T-cell (primary cell): ENCODE measurements at regions not wholly inside any gene's neighbourhood (a gene's known extent, or its start where the extent isn't known, plus 50 kb on each side); places are given as distances from the start of the nearest gene placed in this dataset.
A peak's percentile ranks its signal among the peaks of the same experiment; 100 is the strongest.

Experiments used
- ATAC-seq, 4 experiments: fragments of 200-7000 bp in 3 of 4; fragments of 150-1000 bp in 1 of 4; cut with Tn5 transposase; replicated peaks in 1 of 4; 1 replicate in 3 of 4; 2 replicates in 1 of 4; pipeline ENCODE4 v1.10.0; 2021; ENCODE audit warnings: moderate library complexity in 3 of 4, mild to moderate bottlenecking in 2 of 4, moderate number of reproducible peaks in 1 of 4
- CTCF ChIA-PET, 2 donors: fragments of 300-600 bp; sonication (Branson Sonifier 250); formaldehyde crosslinking; loops; one replicate each; lab custom pipeline; 2022; ENCODE audit warnings: antibody characterized with exemption in 2 of 2; lab: Charles Lee
- POLR2A ChIA-PET, 2 donors: fragments of 300-600 bp; sonication (Branson Sonifier 250); formaldehyde crosslinking; loops; one replicate each; lab custom pipeline; 2022; ENCODE audit warnings: antibody characterized with exemption in 2 of 2; lab: Charles Lee
- DNase-seq, 35 experiments: peaks; one replicate each; pipeline versions ENCODE4 v3.0.0 to v3.0.0-alpha.2; 2013 to 2023
- H3K27ac ChIP-seq: one replicate; pipeline ENCODE4 v1.5.1; 2013; ENCODE audit warnings: low read length
- H3K27me3 ChIP-seq, 2 experiments: replicated peaks in 1 of 2; 1 replicate in 1 of 2; 2 replicates in 1 of 2; pipeline versions ENCODE4 v1.6.1 to v1.7.0; 2013; ENCODE audit warnings: low read length in 1 of 2, mixed read lengths in 1 of 2; ENCODE audit not compliant: control insufficient read depth in 2 of 2, insufficient read depth in 2 of 2; ENCODE audit errors: extremely low read depth in 1 of 2
- H3K36me3 ChIP-seq, 2 donors: 1 replicate in 1 of 2; 2 replicates in 1 of 2; pipeline versions ENCODE4 v1.6.1 to v1.7.0; 2013; ENCODE audit warnings: low read length in 1 of 2; ENCODE audit not compliant: control insufficient read depth in 2 of 2, insufficient read depth in 1 of 2; ENCODE audit errors: extremely low read depth in 1 of 2
- H3K4me1 ChIP-seq, 2 experiments: 1 replicate in 1 of 2; 2 replicates in 1 of 2; pipeline versions ENCODE4 v1.6.1 to v1.7.0; 2013; ENCODE audit warnings: low read length in 2 of 2, mixed read lengths in 1 of 2; ENCODE audit not compliant: insufficient read depth in 2 of 2, control insufficient read depth in 1 of 2; ENCODE audit errors: extremely low read depth in 1 of 2
- H3K4me3 ChIP-seq, 2 donors: 1 replicate in 1 of 2; 2 replicates in 1 of 2; pipeline versions ENCODE4 v1.5.1 to v1.7.0; 2013; ENCODE audit warnings: mild to moderate bottlenecking in 2 of 2, low read length in 1 of 2, moderate library complexity in 1 of 2; ENCODE audit not compliant: control insufficient read depth in 1 of 2; ENCODE audit errors: extremely low read depth in 1 of 2
- H3K9me3 ChIP-seq: 2 replicates; pipeline ENCODE4 v1.7.0; 2013
- H3K27ac Mint-ChIP-seq, 2 donors: one replicate each; pipeline ENCODE4 v1.8.0; 2020 to 2021; ENCODE audit warnings: mild to moderate bottlenecking in 2 of 2, mixed read lengths in 2 of 2
- H3K27me3 Mint-ChIP-seq, 2 donors: one replicate each; pipeline ENCODE4 v1.8.0; 2021 to 2022; ENCODE audit warnings: mixed read lengths in 2 of 2
- H3K36me3 Mint-ChIP-seq: one replicate; pipeline ENCODE4 v1.8.0; 2021; ENCODE audit warnings: mixed read lengths
- H3K4me1 Mint-ChIP-seq, 3 donors: one replicate each; pipeline ENCODE4 v1.8.0; 2020 to 2022; ENCODE audit warnings: mixed read lengths in 3 of 3, mild to moderate bottlenecking in 1 of 3
- H3K4me3 Mint-ChIP-seq, 3 donors: one replicate each; pipeline ENCODE4 v1.8.0; 2020 to 2022; ENCODE audit warnings: mild to moderate bottlenecking in 3 of 3, mixed read lengths in 3 of 3, moderate library complexity in 3 of 3
- H3K9me3 Mint-ChIP-seq, 3 donors: one replicate each; pipeline ENCODE4 v1.8.0; 2020 to 2022; ENCODE audit warnings: mixed read lengths in 3 of 3
- WGBS: methylation state at CpG from one replicate; pipeline ENCODE4 v1.1.5; 2013; ENCODE audit warnings: missing lambda C conversion rate; ENCODE audit not compliant: insufficient coverage; 5-methylcytosine and 5-hydroxymethylcytosine counted together

GRCh38 chr14:89540830-89541470, 123.9 kb upstream of the FOXN3 start:
- no peaks in the 10 kb centered on the region for H3K9me3 ChIP-seq
- H3K4me3 Mint-ChIP-seq = no peak overlapping the region
- peaks cover 0 to 5% of the 10 kb centered on the region in 2 donors for H3K36me3 ChIP-seq
- H3K9me3 Mint-ChIP-seq = no peaks in the 10 kb centered on the region
- DNase-seq (no peak), ATAC-seq (no peak)
- peaks cover 70 to 76% (median 75%) of the 10 kb centered on the region in 3 donors for H3K4me1 Mint-ChIP-seq
- H3K4me3 ChIP-seq = no peak overlapping the region
- CTCF ChIA-PET = no interaction called here
- 94% methylated on average over 3 of the region's 5 CpGs for WGBS
- peaks cover 31% of the 10 kb centered on the region for H3K36me3 Mint-ChIP-seq
- no peak overlapping the region for H3K27ac Mint-ChIP-seq
- peaks cover 7 to 9% of the 10 kb centered on the region in 2 experiments for H3K4me1 ChIP-seq
- POLR2A ChIA-PET = no interaction called here
- H3K27me3 ChIP-seq = no peaks in the 10 kb centered on the region
- H3K27me3 Mint-ChIP-seq = no peaks in the 10 kb centered on the region
- H3K27ac ChIP-seq = no peak overlapping the region

DNA sequence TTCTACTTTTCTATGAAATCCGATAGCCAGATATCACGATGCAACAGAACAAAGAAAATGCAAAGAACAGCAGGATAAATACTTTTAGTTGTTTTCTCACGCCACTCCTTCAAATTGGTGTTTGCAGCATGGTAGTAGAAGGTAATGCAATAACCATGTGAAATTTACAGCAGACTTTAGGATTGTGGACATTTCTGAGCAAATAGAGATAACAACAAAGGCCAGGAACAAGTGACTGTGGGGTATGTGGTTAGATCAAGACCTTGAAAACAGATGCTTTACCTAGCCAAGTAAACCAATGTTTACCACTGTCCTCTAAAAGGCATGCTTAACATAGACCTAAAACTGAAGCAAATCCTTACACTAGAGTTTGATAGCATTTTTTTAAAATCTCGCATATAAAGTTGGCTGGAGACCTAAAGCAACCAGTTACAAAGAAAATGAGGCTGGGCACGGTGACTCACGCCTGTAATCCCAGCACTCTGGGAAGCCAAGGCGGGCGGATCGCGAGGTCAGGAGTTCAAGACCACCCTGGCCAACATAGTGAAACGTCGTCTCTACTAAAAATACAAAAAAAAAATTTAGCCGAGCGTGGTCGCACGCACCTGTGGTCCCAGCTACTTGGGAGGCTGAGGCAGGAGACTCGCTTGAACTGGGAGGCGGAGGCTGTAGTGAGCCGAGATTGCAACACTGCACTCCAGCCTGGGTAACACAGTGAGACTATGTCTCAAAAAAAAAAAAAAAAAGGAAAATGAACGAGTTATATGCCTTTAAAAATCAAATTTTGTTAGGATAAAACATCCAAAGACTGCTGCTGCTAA, 123.2 kb upstream of the FOXN3 start:
- DNase-seq = no peak
- Histone ChIP-seq H3K27me3 (no peaks in the 10 kb centered on the region), H3K9me3 (no peaks in the 10 kb centered on the region), H3K27ac (no peak overlapping the region), H3K4me3 (no peak overlapping the region), H3K4me1 (peaks cover 6 to 7% of the 10 kb centered on the region in 2 experiments), H3K36me3 (peaks cover 0 to 5% of the 10 kb centered on the region in 2 donors)
- ChIA-PET CTCF (no interaction called here), POLR2A (no interaction called here)
- Mint-ChIP-seq H3K27ac (peak overlapping the region in 1 of 2 donors; percentile 72), H3K4me1 (peaks cover 67 to 76% (median 75%) of the 10 kb centered on the region in 3 donors), H3K9me3 (no peaks in the 10 kb centered on the region), H3K27me3 (no peaks in the 10 kb centered on the region), H3K4me3 (no peak overlapping the region), H3K36me3 (peaks cover 29% of the 10 kb centered on the region)
- ATAC-seq = no peak
- WGBS = 96% methylated on average over 12 of the region's 20 CpGs

DNA sequence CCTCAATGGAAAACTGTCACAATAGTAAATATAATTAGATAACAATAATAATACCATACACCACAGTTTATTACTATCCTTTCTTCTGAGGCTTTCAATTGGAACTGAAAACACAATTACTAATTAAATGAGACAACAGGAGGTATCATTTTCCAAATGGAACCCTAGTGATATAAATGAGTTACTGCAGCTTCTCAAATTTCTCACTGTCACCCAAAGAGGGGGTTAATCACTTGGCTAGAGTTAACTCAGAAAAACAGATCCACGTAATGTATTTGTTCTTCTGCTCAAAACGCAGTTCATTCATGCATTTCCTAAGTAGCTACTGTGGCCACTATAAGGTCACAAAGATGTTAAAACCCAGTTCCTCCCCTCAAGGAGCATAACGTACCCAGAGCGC, 120.9 kb upstream of the FOXN3 start:
- no peaks in the 10 kb centered on the region for H3K27me3 Mint-ChIP-seq
- ATAC-seq (no peak), DNase-seq (no peak)
- no peaks in the 10 kb centered on the region for H3K9me3 ChIP-seq
- H3K27me3 ChIP-seq = no peaks in the 10 kb centered on the region
- ChIA-PET CTCF (no interaction called here), POLR2A (no interaction called here)
- no CpG with 5 or more reads among the region's 4 CpGs for WGBS
- H3K4me1 Mint-ChIP-seq = peaks cover 62 to 66% (median 65%) of the 10 kb centered on the region in 3 donors
- peaks cover 3 to 5% of the 10 kb centered on the region in 2 donors for H3K36me3 ChIP-seq
- H3K27ac Mint-ChIP-seq = no peak overlapping the region
- no peak overlapping the region for H3K4me3 ChIP-seq
- H3K4me3 Mint-ChIP-seq = no peak overlapping the region
- peaks cover 1 to 6% of the 10 kb centered on the region in 2 experiments for H3K4me1 ChIP-seq
- peaks cover 38% of the 10 kb centered on the region for H3K36me3 Mint-ChIP-seq
- H3K9me3 Mint-ChIP-seq = no peaks in the 10 kb centered on the region
- no peak overlapping the region for H3K27ac ChIP-seq

GRCh38 chr14:89534902-89535685, 118.1 kb upstream of the FOXN3 start:
- Histone ChIP-seq H3K27ac (no peak overlapping the region), H3K27me3 (no peaks in the 10 kb centered on the region), H3K9me3 (no peaks in the 10 kb centered on the region), H3K36me3 (peaks cover 3 to 5% of the 10 kb centered on the region in 2 donors), H3K4me1 (peaks cover 0 to 7% of the 10 kb centered on the region in 2 experiments), H3K4me3 (no peak overlapping the region)
- POLR2A ChIA-PET = interaction anchor here in 1 of 2 donors (0.6 kb wide), 1 partner anchor 110 kb away, joined by 5 read pairs; no protein-coding TSS in a partner anchor
- no peak overlapping the region for H3K27ac Mint-ChIP-seq
- DNase-seq (no peak), ATAC-seq (no peak)
- H3K27me3 Mint-ChIP-seq = no peaks in the 10 kb centered on the region
- no peak overlapping the region for H3K4me3 Mint-ChIP-seq
- WGBS = no CpG with 5 or more reads among the region's 4 CpGs
- peaks cover 45% of the 10 kb centered on the region for H3K36me3 Mint-ChIP-seq
- CTCF ChIA-PET = interaction anchor here in 1 of 2 donors (0.6 kb wide), 1 partner anchor 168 kb away, joined by 3 read pairs; no protein-coding TSS in a partner anchor
- H3K4me1 Mint-ChIP-seq = peaks cover 50 to 57% (median 54%) of the 10 kb centered on the region in 3 donors
- peaks cover 0 to 2% (median 0%) of the 10 kb centered on the region in 3 donors for H3K9me3 Mint-ChIP-seq

- no CpG with 5 or more reads among the region's 4 CpGs for WGBS
- Histone ChIP-seq H3K4me1 (peaks cover 0 to 7% of the 10 kb centered on the region in 2 experiments), H3K27me3 (no peaks in the 10 kb centered on the region), H3K9me3 (no peaks in the 10 kb centered on the region), H3K4me3 (no peak overlapping the region), H3K36me3 (peaks cover 2 to 3% of the 10 kb centered on the region in 2 donors), H3K27ac (no peak overlapping the region)
- ATAC-seq (no peak), DNase-seq (no peak)
- H3K4me1 Mint-ChIP-seq = peaks cover 41 to 50% (median 47%) of the 10 kb centered on the region in 3 donors
- peaks cover 47% of the 10 kb centered on the region for H3K36me3 Mint-ChIP-seq
- peaks cover 0 to 3% (median 0%) of the 10 kb centered on the region in 3 donors for H3K9me3 Mint-ChIP-seq
- ChIA-PET POLR2A (interaction anchor here (0.6 to 0.7 kb wide), 3 partner anchors 31 to 86 kb away, joined by 3 to 4 read pairs (median 3); no protein-coding TSS in a partner anchor), CTCF (interaction anchor here in 1 of 2 donors (0.7 kb wide), 1 partner anchor 1538 kb away, joined by 3 read pairs; no protein-coding TSS in a partner anchor)
- no peak overlapping the region for H3K27ac Mint-ChIP-seq
- no peak overlapping the region for H3K4me3 Mint-ChIP-seq
- no peaks in the 10 kb centered on the region for H3K27me3 Mint-ChIP-seq
Measured at GRCh38 chr14:89533766-89534165, 116.7 kb upstream of the FOXN3 start.
